GM12878 (cell line): ENCODE measurements at regions not wholly inside any gene's neighbourhood (a gene's known extent, or its start where the extent isn't known, plus 50 kb on each side); places are given as distances from the start of the nearest gene placed in this dataset.

Experiments
- ATAC-seq: fragments of 200-7000 bp; cut with Tn5 transposase; 3 replicates; pipeline ENCODE4 v1.9.1; 2020; ENCODE audit warnings: mild to moderate bottlenecking, moderate library complexity
- BruUV-seq: library from RNA; stranded (reverse); fragments of 400-500 nt; replicated peaks from 2 replicates; lab custom pipeline; 2021; lab: Mats Ljungman, UMichigan
- CTCF ChIA-PET: fragments of 300-600 bp; sonication (Branson Sonifier 250); formaldehyde crosslinking; extraction: SDS; loops from one replicate; lab custom pipeline; 2021; ENCODE audit warnings: inconsistent platforms; lab: Yijun Ruan, JAX
- POLR2A ChIA-PET: fragments of 350-600 bp; formaldehyde crosslinking; extraction: SDS; loops from one replicate; lab custom pipeline; 2021; ENCODE audit warnings: inconsistent platforms; lab: Charles Lee
- RAD21 ChIA-PET: fragments of 300-600 bp; sonication (Branson Sonifier 250); formaldehyde crosslinking; loops from one replicate; lab custom pipeline; 2023; ENCODE audit warnings: antibody characterized with exemption; ENCODE audit not compliant: unreplicated experiment; lab: Charles Lee
- SMC1A ChIA-PET: fragments of 300-600 bp; sonication (Branson Sonifier 250); formaldehyde crosslinking; loops from one replicate; lab custom pipeline; 2023; ENCODE audit not compliant: unreplicated experiment, uncharacterized antibody; lab: Charles Lee
- DNase-seq: peaks from one replicate; pipeline ENCODE4 v3.0.0-alpha.2; 2011; ENCODE audit warnings: low read depth, low spot score
- FAIRE-seq: peaks from 3 replicates; lab custom pipeline; 2011; peaks lifted over from hg19 to GRCh38; lab: Jason Lieb, UNC
- H2AFZ ChIP-seq: 2 replicates; pipeline ENCODE4 v1.6.0; 2011; ENCODE audit warnings: low read depth, low read length, control low read depth; ENCODE audit not compliant: control insufficient read depth
- H3K27ac ChIP-seq: 2 replicates; pipeline ENCODE4 v1.5.1; 2011; ENCODE audit warnings: control low read depth; ENCODE audit not compliant: control insufficient read depth, insufficient read depth
- H3K27me3 ChIP-seq, 2 experiments: replicated peaks in 1 of 2; 2 replicates each; pipeline versions ENCODE4 v1.6.0 to v1.6.1; 2011; ENCODE audit warnings: low read length in 1 of 2; ENCODE audit not compliant: control insufficient read depth in 2 of 2, insufficient read depth in 2 of 2
- H3K36me3 ChIP-seq, 2 experiments: 2 replicates each; pipeline ENCODE4 v1.5.1; 2011; ENCODE audit warnings: low read length in 1 of 2; ENCODE audit not compliant: control insufficient read depth in 2 of 2, insufficient read depth in 2 of 2
- H3K4me1 ChIP-seq: 2 replicates; pipeline ENCODE4 v1.6.1; 2011; ENCODE audit warnings: mild to moderate bottlenecking, low read length, moderate library complexity, mixed read lengths; ENCODE audit not compliant: control insufficient read depth, insufficient read depth
- H3K4me2 ChIP-seq: 2 replicates; pipeline ENCODE4 v1.6.0; 2011; ENCODE audit warnings: control low read depth; ENCODE audit not compliant: control insufficient read depth, insufficient read depth
- H3K4me3 ChIP-seq: fragments of 200-600 bp; sonication (generic); 2 replicates; pipeline ENCODE4 v1.5.1; 2016
- H3K79me2 ChIP-seq: 2 replicates; pipeline ENCODE4 v1.6.0; 2011; ENCODE audit warnings: low read length; ENCODE audit not compliant: control insufficient read depth, insufficient read depth
- H3K9ac ChIP-seq: 2 replicates; pipeline ENCODE4 v1.8.0; 2011; ENCODE audit warnings: low read length, control low read depth, mixed read lengths; ENCODE audit not compliant: control insufficient read depth, insufficient read depth
- H3K9me3 ChIP-seq: replicated peaks from 3 replicates; pipeline ENCODE4 v1.5.1; 2011; ENCODE audit warnings: mild to moderate bottlenecking, low read length; ENCODE audit not compliant: control insufficient read depth, insufficient read depth
- H4K20me1 ChIP-seq: 2 replicates; pipeline ENCODE4 v1.6.0; 2011; ENCODE audit not compliant: control insufficient read depth, insufficient read depth
- FOS ChIP-seq: IDR thresholded peaks from 3 replicates; pipeline ENCODE4 v1.6.1; 2011; ENCODE audit warnings: borderline replicate concordance; ENCODE audit not compliant: insufficient read length; ENCODE audit errors: extremely low read depth
- JUNB ChIP-seq: IDR thresholded peaks from 2 replicates; pipeline ENCODE4 v1.6.1; 2016; ENCODE audit warnings: antibody characterized with exemption, mild to moderate bottlenecking
- JUND ChIP-seq: IDR thresholded peaks from 2 replicates; pipeline ENCODE4 v1.6.1; 2012; ENCODE audit warnings: low read depth, mild to moderate bottlenecking, low read length, improper control_type of control experiment, moderate library complexity
- KLF5 ChIP-seq: fragments of 450-650 bp; IDR thresholded peaks from 2 replicates; pipeline ENCODE4 v1.6.1; 2014; ENCODE audit warnings: mild to moderate bottlenecking; ENCODE audit not compliant: partially characterized antibody
- MEF2A ChIP-seq: IDR thresholded peaks from 2 replicates; pipeline ENCODE4 v1.6.1; 2011; ENCODE audit warnings: low read depth, mild to moderate bottlenecking, low read length, moderate library complexity; ENCODE audit not compliant: insufficient read depth
- RAD21 ChIP-seq: IDR thresholded peaks from 2 replicates; pipeline ENCODE4 v1.6.1; 2011; ENCODE audit warnings: mild to moderate bottlenecking, low read depth, low read length, moderate library complexity; ENCODE audit not compliant: insufficient read depth
- SP1 ChIP-seq: IDR thresholded peaks from one replicate; pipeline ENCODE4 v1.6.1; 2011; ENCODE audit warnings: low read depth, low read length
- SRF ChIP-seq, 2 experiments: IDR thresholded peaks; 2 replicates each; pipeline ENCODE4 v1.6.1; 2011; ENCODE audit warnings: low read depth in 2 of 2, low read length in 2 of 2, mild to moderate bottlenecking in 1 of 2, moderate library complexity in 1 of 2
- TARDBP ChIP-seq: IDR thresholded peaks from 2 replicates; pipeline ENCODE4 v1.6.1; 2016; ENCODE audit warnings: borderline replicate concordance
- YY1 ChIP-seq: IDR thresholded peaks from 2 replicates; pipeline ENCODE4 v1.6.1; 2011; ENCODE audit warnings: low read depth, mild to moderate bottlenecking, low read length
- WGBS: methylation state at CpG from one replicate; pipeline ENCODE4 v1.1.6; 2016; ENCODE audit warnings: low lambda C conversion rate; ENCODE audit not compliant: insufficient replicate concordance, insufficient coverage; ENCODE audit errors: missing lambda C conversion rate; 5-methylcytosine and 5-hydroxymethylcytosine counted together
- in situ Hi-C: fragments of 300-500 bp; cut with MboI; formaldehyde crosslinking; loops from 9 replicates; pipeline ENCODE4 v1.14.3; 2018; ENCODE audit warnings: mixed read lengths
- intact Hi-C: fragments of 100-400 bp; cut with micrococcal nuclease; formaldehyde crosslinking; loops from one replicate; pipeline ENCODE4 v1.14.2; 2022; ENCODE audit not compliant: unreplicated experiment

GRCh38 chr3:31125413-31126020 lies 231.1 kb upstream of the GADL1 start (continued):
- TF ChIP-seq SRF (IDR thresholded peaks at IDR 0.05; ENCODE audit: low read depth in 2 of 2, low read length in 2 of 2), result no peak
- TF ChIP-seq KLF5, result no peak
- TF ChIP-seq YY1, result no peak
- TF ChIP-seq MEF2A, result no peak
- no peak for TF ChIP-seq SP1

GRCh38 chr3:31129241-31129640 lies 234.8 kb upstream of the GADL1 start:
- no peaks in the 10 kb centered on the region for H3K36me3 ChIP-seq
- TF ChIP-seq JUNB (peak; percentile 76), FOS (no peak), RAD21 (peak; percentile 30; the same call in 1 of the 2 replicates), JUND (0 out of 2 replicates have a peak, but pooled peaks have one; percentile 28), TARDBP (no peak)
- ATAC-seq, result peak; percentile 87
- ChIA-PET POLR2A (no interaction called here), RAD21 (interaction anchor here (0.7 to 2.1 kb wide), 10 partner anchors 9 to 317 kb away, joined by 3 to 8 read pairs (median 3); no protein-coding TSS in a partner anchor), CTCF (interaction anchor here (0.8 to 3.8 kb wide), 11 partner anchors 9 to 359 kb away, joined by 3 to 20 read pairs (median 3); no protein-coding TSS in a partner anchor), SMC1A (interaction anchor here (0.6 to 3.1 kb wide), 18 partner anchors 12 to 643 kb away, joined by 3 to 16 read pairs (median 4); no protein-coding TSS in a partner anchor)
- H3K27ac ChIP-seq, result no peak overlapping the region
- DNase-seq, result peak; percentile 19
- no peak overlapping the region for H3K4me2 ChIP-seq
- H3K79me2 ChIP-seq, result no peaks in the 10 kb centered on the region
- H2AFZ ChIP-seq, result no peak overlapping the region
- H3K9me3 ChIP-seq, result no peaks in the 10 kb centered on the region; the same call in 2 of the 3 replicates
- H3K27me3 ChIP-seq, result no peaks in the 10 kb centered on the region
- WGBS, result 0% methylated on average over 2 of the region's 2 CpGs
- no peak for FAIRE-seq
- no TSS peak for BruUV-seq
- H3K4me3 ChIP-seq, result no peak overlapping the region
- in situ Hi-C loops, result no loop called here
- H3K9ac ChIP-seq, result no peak overlapping the region
- intact Hi-C loops, result no loop called here
- H4K20me1 ChIP-seq, result no peaks in the 10 kb centered on the region
- H3K4me1 ChIP-seq, result no peaks in the 10 kb centered on the region
